Skeletal muscle tissue (tissue), 3 donors: ENCODE measurements at regions not wholly inside any gene's neighbourhood (a gene's known extent, or its start where the extent isn't known, plus 50 kb on each side); places are given as distances from the start of the nearest gene placed in this dataset.

Source experiments
- H3K27ac ChIP-seq: one replicate; pipeline ENCODE4 v1.7.0; 2013; ENCODE audit warnings: mild to moderate bottlenecking, low read depth, low read length, inconsistent platforms
- H3K27me3 ChIP-seq, 3 donors: one replicate each; pipeline ENCODE4 v1.7.0; 2013; ENCODE audit warnings: low read length in 3 of 3; ENCODE audit not compliant: control insufficient read depth in 3 of 3, insufficient read depth in 3 of 3
- H3K36me3 ChIP-seq, 3 donors: one replicate each; pipeline ENCODE4 v1.7.0; 2013; ENCODE audit warnings: low read length in 3 of 3; ENCODE audit not compliant: control insufficient read depth in 3 of 3, insufficient read depth in 3 of 3
- H3K4me1 ChIP-seq, 3 donors: one replicate each; pipeline ENCODE4 v1.7.0; 2013; ENCODE audit warnings: low read length in 3 of 3, mild to moderate bottlenecking in 3 of 3; ENCODE audit not compliant: control insufficient read depth in 3 of 3, insufficient read depth in 3 of 3
- H3K4me3 ChIP-seq, 3 donors: one replicate each; pipeline ENCODE4 v1.7.0; 2013; ENCODE audit warnings: low read length in 3 of 3
- H3K9ac ChIP-seq, 3 donors: one replicate each; pipeline ENCODE4 v1.7.0; 2013; ENCODE audit warnings: low read length in 3 of 3, mild to moderate bottlenecking in 3 of 3, moderate library complexity in 2 of 3, low read depth in 1 of 3
- H3K9me3 ChIP-seq, 3 donors: one replicate each; pipeline ENCODE4 v1.7.0; 2013; ENCODE audit warnings: low read length in 3 of 3; ENCODE audit not compliant: control insufficient read depth in 3 of 3
- donor health status: Osteomylitis.

GRCh38 chr6:146914489-146915483 lies 289.4 kb upstream of the STXBP5 start:
- peak overlapping the region in 1 of 3 donors; percentile 42 for H3K9ac ChIP-seq
- H3K36me3 ChIP-seq, result no peaks in the 10 kb centered on the region
- H3K27me3 ChIP-seq, result no peaks in the 10 kb centered on the region
- peak overlapping the region; percentile 72 for H3K27ac ChIP-seq
- H3K4me3 ChIP-seq, result peak overlapping the region; percentile 49 to 61 (median 52)
- H3K9me3 ChIP-seq, result no peaks in the 10 kb centered on the region
- peaks cover 5 to 11% (median 11%) of the 10 kb centered on the region in 3 donors for H3K4me1 ChIP-seq

GRCh38 chr6:146915671-146916127 lies 288.5 kb upstream of the STXBP5 start:
- no peak overlapping the region for H3K4me3 ChIP-seq
- H3K9me3 ChIP-seq, result no peaks in the 10 kb centered on the region
- no peaks in the 10 kb centered on the region for H3K27me3 ChIP-seq
- peak overlapping the region; percentile 4 for H3K27ac ChIP-seq
- H3K9ac ChIP-seq, result no peak overlapping the region
- peaks cover 5 to 11% (median 11%) of the 10 kb centered on the region in 3 donors for H3K4me1 ChIP-seq
- no peaks in the 10 kb centered on the region for H3K36me3 ChIP-seq

- Histone ChIP-seq H3K9ac (no peak overlapping the region), H3K27me3 (no peaks in the 10 kb centered on the region), H3K36me3 (no peaks in the 10 kb centered on the region), H3K27ac (no peak overlapping the region), H3K4me1 (peaks cover 5 to 11% (median 11%) of the 10 kb centered on the region in 3 donors), H3K9me3 (no peaks in the 10 kb centered on the region), H3K4me3 (no peak overlapping the region)
Measured at GRCh38 chr6:146916435-146917025, 287.7 kb upstream of the STXBP5 start.

- Histone ChIP-seq H3K27me3 (no peaks in the 10 kb centered on the region), H3K9ac (no peak overlapping the region), H3K4me3 (no peak overlapping the region), H3K36me3 (no peaks in the 10 kb centered on the region), H3K9me3 (no peaks in the 10 kb centered on the region), H3K4me1 (peaks cover 5 to 11% (median 11%) of the 10 kb centered on the region in 3 donors), H3K27ac (no peak overlapping the region)
Measured at GRCh38 chr6:146917182-146917581, 287.0 kb upstream of the STXBP5 start.

- Histone ChIP-seq H3K9ac (no peak overlapping the region), H3K27me3 (no peaks in the 10 kb centered on the region), H3K9me3 (no peaks in the 10 kb centered on the region), H3K27ac (no peak overlapping the region), H3K4me1 (peaks cover 5 to 11% (median 11%) of the 10 kb centered on the region in 3 donors), H3K4me3 (no peak overlapping the region), H3K36me3 (no peaks in the 10 kb centered on the region)
Measured at GRCh38 chr6:146917979-146918378, 286.2 kb upstream of the STXBP5 start.

- Histone ChIP-seq H3K4me3 (no peak overlapping the region), H3K36me3 (no peaks in the 10 kb centered on the region), H3K9ac (no peak overlapping the region), H3K4me1 (peaks cover 5 to 9% (median 8%) of the 10 kb centered on the region in 3 donors), H3K27me3 (no peaks in the 10 kb centered on the region), H3K27ac (no peak overlapping the region), H3K9me3 (no peaks in the 10 kb centered on the region)
Measured at GRCh38 chr6:146919017-146919416, 285.2 kb upstream of the STXBP5 start.

GRCh38 chr6:146923205-146923833 lies 280.9 kb upstream of the STXBP5 start:
- no peak overlapping the region for H3K9ac ChIP-seq
- no peaks in the 10 kb centered on the region for H3K9me3 ChIP-seq
- H3K27me3 ChIP-seq, result no peaks in the 10 kb centered on the region
- no peaks in the 10 kb centered on the region for H3K36me3 ChIP-seq
- H3K27ac ChIP-seq, result no peak overlapping the region
- no peak overlapping the region for H3K4me3 ChIP-seq
- no peaks in the 10 kb centered on the region for H3K4me1 ChIP-seq

- H3K4me1 ChIP-seq, result no peaks in the 10 kb centered on the region
- no peaks in the 10 kb centered on the region for H3K36me3 ChIP-seq
- no peak overlapping the region for H3K27ac ChIP-seq
- H3K27me3 ChIP-seq, result no peaks in the 10 kb centered on the region
- H3K9me3 ChIP-seq, result no peaks in the 10 kb centered on the region
- H3K9ac ChIP-seq, result no peak overlapping the region
- no peak overlapping the region for H3K4me3 ChIP-seq
Measured at GRCh38 chr6:146925846-146926245, 278.4 kb upstream of the STXBP5 start.

GRCh38 chr6:146928503-146928902 lies 275.7 kb upstream of the STXBP5 start:
- Histone ChIP-seq H3K4me1 (no peaks in the 10 kb centered on the region), H3K36me3 (no peaks in the 10 kb centered on the region), H3K27me3 (no peaks in the 10 kb centered on the region), H3K9me3 (no peaks in the 10 kb centered on the region), H3K4me3 (no peak overlapping the region), H3K27ac (no peak overlapping the region), H3K9ac (no peak overlapping the region)
